CD14-positive monocyte (primary cell): ENCODE measurements at regions not wholly inside any gene's neighbourhood (a gene's known extent, or its start where the extent isn't known, plus 50 kb on each side); places are given as distances from the start of the nearest gene placed in this dataset.

Source experiments
- DNase-seq, 3 donors: peaks; one replicate each; pipeline ENCODE4 v3.0.0-alpha.2; 2011 to 2022
- H2AFZ ChIP-seq: 2 replicates; pipeline ENCODE4 v1.6.0; 2012; ENCODE audit warnings: mild to moderate bottlenecking, low read depth, low read length, inconsistent platforms; ENCODE audit not compliant: insufficient read depth, poor library complexity, severe bottlenecking
- H3K27ac ChIP-seq, 2 donors: 1 replicate in 1 of 2; 2 replicates in 1 of 2; pipeline ENCODE4 v1.5.1; 2012 to 2013; ENCODE audit warnings: low read length in 2 of 2, control low read depth in 1 of 2, inconsistent platforms in 1 of 2, low read depth in 1 of 2, mild to moderate bottlenecking in 1 of 2
- H3K27me3 ChIP-seq, 2 donors: one replicate each; pipeline versions ENCODE4 v1.6.0 to v1.6.1; 2011 to 2013; ENCODE audit warnings: low read length in 2 of 2; ENCODE audit not compliant: control insufficient read depth in 2 of 2, insufficient read depth in 2 of 2
- H3K36me3 ChIP-seq, 2 donors: replicated peaks in 1 of 2; 1 replicate in 1 of 2; 2 replicates in 1 of 2; pipeline versions ENCODE4 v1.5.1 to v1.6.1; 2012 to 2013; ENCODE audit warnings: low read length in 2 of 2, control low read depth in 1 of 2, inconsistent platforms in 1 of 2, mild to moderate bottlenecking in 1 of 2; ENCODE audit not compliant: insufficient read depth in 2 of 2, control insufficient read depth in 1 of 2
- H3K4me1 ChIP-seq, 2 donors: 1 replicate in 1 of 2; 2 replicates in 1 of 2; pipeline versions ENCODE4 v1.5.1 to v1.6.1; 2012 to 2013; ENCODE audit warnings: low read length in 2 of 2, control low read depth in 1 of 2, inconsistent platforms in 1 of 2, mild to moderate bottlenecking in 1 of 2, moderate library complexity in 1 of 2; ENCODE audit not compliant: insufficient read depth in 2 of 2, control insufficient read depth in 1 of 2
- H3K4me2 ChIP-seq: replicated peaks from 2 replicates; pipeline ENCODE3; 2012; ENCODE audit warnings: low read length, moderate library complexity, mild to moderate bottlenecking; ENCODE audit not compliant: poor library complexity, severe bottlenecking; ENCODE audit errors: extremely low read depth
- H3K4me3 ChIP-seq, 3 experiments: fragments of 200-600 bp in 1 of 3; sonication (generic) in 1 of 3; replicated peaks in 1 of 3; 1 replicate in 2 of 3; 2 replicates in 1 of 3; pipeline ENCODE4 v1.5.1; 2011 to 2013; ENCODE audit warnings: low read length in 3 of 3, mild to moderate bottlenecking in 3 of 3, control low read depth in 2 of 3, low read depth in 2 of 3, inconsistent platforms in 1 of 3, moderate library complexity in 1 of 3
- H3K79me2 ChIP-seq: 2 replicates; pipeline ENCODE4 v1.6.0; 2012; ENCODE audit warnings: mild to moderate bottlenecking, control low read depth, inconsistent platforms, low read length, moderate library complexity; ENCODE audit not compliant: insufficient read depth
- H3K9ac ChIP-seq: 2 replicates; pipeline ENCODE4 v1.6.0; 2017; ENCODE audit warnings: low read length, mild to moderate bottlenecking; ENCODE audit not compliant: insufficient read depth, poor library complexity, severe bottlenecking
- H3K9me3 ChIP-seq, 2 donors: replicated peaks in 1 of 2; 1 replicate in 1 of 2; 2 replicates in 1 of 2; pipeline versions ENCODE4 v1.5.1 to v1.6.1; 2012 to 2013; ENCODE audit warnings: low read length in 2 of 2, control low read depth in 1 of 2; ENCODE audit not compliant: control insufficient read depth in 1 of 2, insufficient read depth in 1 of 2
- H4K20me1 ChIP-seq: 2 replicates; pipeline ENCODE4 v1.6.0; 2012; ENCODE audit warnings: mild to moderate bottlenecking, low read length, control low read depth, moderate library complexity; ENCODE audit not compliant: insufficient read depth
- H3K27ac Mint-ChIP-seq, 7 donors: one replicate each; pipeline ENCODE4 v1.8.0; 2020; ENCODE audit warnings: mild to moderate bottlenecking in 7 of 7, mixed read lengths in 7 of 7, moderate library complexity in 6 of 7, inconsistent platforms in 2 of 7
- H3K27me3 Mint-ChIP-seq, 3 donors: one replicate each; pipeline ENCODE4 v1.8.0; 2021 to 2022; ENCODE audit warnings: low read depth in 3 of 3, mild to moderate bottlenecking in 3 of 3, mixed read lengths in 3 of 3, moderate library complexity in 3 of 3, inconsistent platforms in 1 of 3
- H3K36me3 Mint-ChIP-seq, 2 donors: one replicate each; pipeline ENCODE4 v1.8.0; 2020; ENCODE audit warnings: mixed read lengths in 2 of 2, inconsistent platforms in 1 of 2, mild to moderate bottlenecking in 1 of 2
- H3K4me1 Mint-ChIP-seq: one replicate; pipeline ENCODE4 v1.8.0; 2020; ENCODE audit warnings: mild to moderate bottlenecking, mixed read lengths
- H3K4me3 Mint-ChIP-seq, 2 donors: one replicate each; pipeline ENCODE4 v1.8.0; 2020; ENCODE audit warnings: mild to moderate bottlenecking in 2 of 2, mixed read lengths in 2 of 2, moderate library complexity in 1 of 2
- H3K9me3 Mint-ChIP-seq, 7 donors: one replicate each; pipeline ENCODE4 v1.8.0; 2020 to 2022; ENCODE audit warnings: mixed read lengths in 7 of 7, mild to moderate bottlenecking in 6 of 7, moderate library complexity in 6 of 7, inconsistent platforms in 2 of 7
- WGBS: methylation state at CpG from one replicate; pipeline ENCODE4 v1.1.5; 2013; ENCODE audit warnings: missing lambda C conversion rate; ENCODE audit not compliant: insufficient coverage; 5-methylcytosine and 5-hydroxymethylcytosine counted together
- intact Hi-C, 2 donors: fragments of 100-400 bp; cut with micrococcal nuclease; formaldehyde crosslinking; loops; one replicate each; pipeline versions ENCODE4 v1.15.0 to v1.15.1; 2023
- TF ChIP-seq, protein P1 (sequence below): fragments of 200-600 bp; IDR thresholded peaks from one replicate; pipeline ENCODE4 v1.8.0; 2022; ENCODE audit warnings: antibody characterized with exemption, mild to moderate bottlenecking

DNA sequence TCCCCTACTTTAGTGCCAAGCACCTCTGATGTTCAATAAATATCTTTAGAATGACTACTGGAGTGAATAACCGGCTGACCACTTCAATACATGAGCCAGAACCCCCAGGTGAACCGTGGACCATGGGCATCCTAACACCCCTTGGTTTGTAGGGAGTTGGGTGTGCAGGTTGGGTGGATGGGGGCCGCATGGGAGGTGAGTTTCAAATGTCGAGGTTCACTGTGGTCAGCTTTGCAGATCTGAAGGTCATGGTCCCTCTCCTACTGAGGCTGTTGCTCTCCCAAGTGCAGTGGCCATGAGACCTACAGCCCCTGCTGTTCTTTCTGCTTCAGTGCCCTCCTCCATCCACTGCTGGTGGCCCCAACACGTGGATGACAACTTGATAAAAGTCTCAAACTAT, 178.0 kb upstream of the MKI67 start:
- Histone ChIP-seq H3K27ac (no peak overlapping the region), H2AFZ (no peak overlapping the region), H3K9me3 (no peaks in the 10 kb centered on the region), H3K9ac (no peak overlapping the region), H3K36me3 (no peaks in the 10 kb centered on the region), H3K79me2 (no peaks in the 10 kb centered on the region), H3K27me3 (no peaks in the 10 kb centered on the region), H3K4me3 (no peak overlapping the region), H3K4me2 (no peak overlapping the region), H4K20me1 (no peaks in the 10 kb centered on the region), H3K4me1 (no peaks in the 10 kb centered on the region)
- Mint-ChIP-seq H3K36me3 (no peaks in the 10 kb centered on the region), H3K27ac (no peak overlapping the region), H3K4me3 (no peak overlapping the region), H3K4me1 (no peaks in the 10 kb centered on the region), H3K27me3 (peaks cover 0 to 2% (median 1%) of the 10 kb centered on the region in 3 donors), H3K9me3 (peaks cover 7 to 16% (median 10%) of the 10 kb centered on the region in 7 donors)
- WGBS: 67% methylated on average over 1 of the region's 5 CpGs
- DNase-seq: no peak
- TF ChIP-seq, protein P1, sequence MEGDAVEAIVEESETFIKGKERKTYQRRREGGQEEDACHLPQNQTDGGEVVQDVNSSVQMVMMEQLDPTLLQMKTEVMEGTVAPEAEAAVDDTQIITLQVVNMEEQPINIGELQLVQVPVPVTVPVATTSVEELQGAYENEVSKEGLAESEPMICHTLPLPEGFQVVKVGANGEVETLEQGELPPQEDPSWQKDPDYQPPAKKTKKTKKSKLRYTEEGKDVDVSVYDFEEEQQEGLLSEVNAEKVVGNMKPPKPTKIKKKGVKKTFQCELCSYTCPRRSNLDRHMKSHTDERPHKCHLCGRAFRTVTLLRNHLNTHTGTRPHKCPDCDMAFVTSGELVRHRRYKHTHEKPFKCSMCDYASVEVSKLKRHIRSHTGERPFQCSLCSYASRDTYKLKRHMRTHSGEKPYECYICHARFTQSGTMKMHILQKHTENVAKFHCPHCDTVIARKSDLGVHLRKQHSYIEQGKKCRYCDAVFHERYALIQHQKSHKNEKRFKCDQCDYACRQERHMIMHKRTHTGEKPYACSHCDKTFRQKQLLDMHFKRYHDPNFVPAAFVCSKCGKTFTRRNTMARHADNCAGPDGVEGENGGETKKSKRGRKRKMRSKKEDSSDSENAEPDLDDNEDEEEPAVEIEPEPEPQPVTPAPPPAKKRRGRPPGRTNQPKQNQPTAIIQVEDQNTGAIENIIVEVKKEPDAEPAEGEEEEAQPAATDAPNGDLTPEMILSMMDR: no peak
- intact Hi-C loops: no loop called here

DNA sequence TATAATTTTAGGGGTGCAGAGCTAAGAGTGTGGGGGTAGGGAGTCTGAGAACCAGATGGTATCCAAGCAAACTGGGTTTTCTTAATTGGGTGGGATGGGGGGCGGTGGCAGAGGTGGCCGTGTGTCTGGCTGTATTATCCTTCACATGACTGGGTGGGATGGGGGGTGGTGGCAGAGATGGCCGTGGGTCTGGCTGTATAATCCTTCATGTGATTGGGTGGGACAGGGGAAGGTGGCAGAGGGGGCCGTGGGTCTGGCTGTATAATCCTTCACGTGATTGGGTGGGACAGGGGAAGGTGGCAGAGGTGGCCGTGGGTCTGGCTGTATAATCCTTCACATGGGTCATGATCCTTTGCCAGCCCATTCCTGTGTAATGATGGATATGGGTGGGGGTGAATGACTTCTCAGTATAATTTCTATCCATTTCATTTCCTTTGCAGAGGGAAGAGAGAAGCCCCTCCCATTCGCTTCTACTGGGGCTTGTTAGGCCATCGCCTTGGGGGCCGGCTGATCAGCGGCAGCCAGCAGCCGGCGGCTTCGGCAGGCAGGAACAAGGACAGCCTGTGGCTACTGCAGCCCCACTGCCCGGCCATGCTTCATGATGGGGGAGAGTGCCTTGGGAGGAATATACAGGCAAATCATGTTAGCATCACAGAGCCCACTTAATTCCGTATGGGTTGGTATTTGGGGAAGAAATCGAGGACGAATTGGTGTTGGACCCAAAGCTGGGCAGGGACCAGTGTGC, 179.6 kb upstream of the MKI67 start:
- H3K4me3 ChIP-seq: no peak overlapping the region
- no peak overlapping the region for H3K27ac ChIP-seq
- no peak for DNase-seq
- H3K9me3 ChIP-seq: no peaks in the 10 kb centered on the region
- no peak overlapping the region for H2AFZ ChIP-seq
- H3K27me3 ChIP-seq: no peaks in the 10 kb centered on the region
- no peaks in the 10 kb centered on the region for H3K79me2 ChIP-seq
- WGBS: 92% methylated on average over 17 of the region's 17 CpGs
- H3K36me3 ChIP-seq: no peaks in the 10 kb centered on the region
- Mint-ChIP-seq H3K4me3 (no peak overlapping the region), H3K4me1 (no peaks in the 10 kb centered on the region), H3K27me3 (peaks cover 0 to 2% (median 1%) of the 10 kb centered on the region in 3 donors), H3K9me3 (peaks cover 4 to 13% (median 7%) of the 10 kb centered on the region in 7 donors), H3K27ac (no peak overlapping the region), H3K36me3 (no peaks in the 10 kb centered on the region)
- intact Hi-C loops: no loop called here
- H3K4me2 ChIP-seq: no peak overlapping the region
- H3K4me1 ChIP-seq: no peaks in the 10 kb centered on the region
- TF ChIP-seq, protein P1: no peak
- no peak overlapping the region for H3K9ac ChIP-seq
- no peaks in the 10 kb centered on the region for H4K20me1 ChIP-seq
